Trophoblast cell (in vitro differentiated cells and primary cell): ENCODE measurements at regions not wholly inside any gene's neighbourhood (a gene's known extent, or its start where the extent isn't known, plus 50 kb on each side); places are given as distances from the start of the nearest gene placed in this dataset.

Source experiments
- DNase-seq, 2 donors: peaks; one replicate each; pipeline ENCODE4 v3.0.0-alpha.2; 2016
- H2AFZ ChIP-seq: 2 replicates; pipeline ENCODE4 v1.6.1; 2013; ENCODE audit warnings: low read length, moderate library complexity, mild to moderate bottlenecking; ENCODE audit not compliant: insufficient read depth, poor library complexity
- H2AK5ac ChIP-seq: 2 replicates; pipeline ENCODE4 v1.6.1; 2013; ENCODE audit warnings: mild to moderate bottlenecking, low read length
- H2BK120ac ChIP-seq: 2 replicates; pipeline ENCODE4 v1.6.1; 2013; ENCODE audit warnings: low read length, mild to moderate bottlenecking, moderate library complexity; ENCODE audit not compliant: insufficient read depth, poor library complexity
- H2BK12ac ChIP-seq: 2 replicates; pipeline ENCODE4 v1.6.1; 2013; ENCODE audit warnings: mild to moderate bottlenecking, low read length, moderate library complexity
- H2BK5ac ChIP-seq: 2 replicates; pipeline ENCODE4 v1.6.1; 2013; ENCODE audit warnings: low read length, low read depth, moderate library complexity, mild to moderate bottlenecking; ENCODE audit not compliant: poor library complexity
- H3K14ac ChIP-seq: 2 replicates; pipeline ENCODE4 v1.6.1; 2013; ENCODE audit warnings: mild to moderate bottlenecking, low read length
- H3K18ac ChIP-seq: 2 replicates; pipeline ENCODE4 v1.6.1; 2013; ENCODE audit warnings: mild to moderate bottlenecking, low read length
- H3K23ac ChIP-seq: 2 replicates; pipeline ENCODE4 v1.6.1; 2013; ENCODE audit warnings: low read length
- H3K27ac ChIP-seq: 2 replicates; pipeline ENCODE4 v1.5.1; 2013; ENCODE audit warnings: low read depth, mild to moderate bottlenecking, inconsistent platforms, low read length, moderate library complexity
- H3K27me3 ChIP-seq: 2 replicates; pipeline ENCODE4 v1.6.1; 2013; ENCODE audit warnings: inconsistent platforms, mild to moderate bottlenecking, low read length, moderate library complexity; ENCODE audit not compliant: insufficient read depth
- H3K36me3 ChIP-seq, 2 experiments: 1 replicate in 1 of 2; 2 replicates in 1 of 2; pipeline ENCODE4 v1.6.1; 2013; ENCODE audit warnings: low read length in 2 of 2, mild to moderate bottlenecking in 2 of 2, moderate library complexity in 1 of 2; ENCODE audit not compliant: insufficient read depth in 2 of 2, control insufficient read depth in 1 of 2
- H3K4ac ChIP-seq: 2 replicates; pipeline ENCODE4 v1.6.1; 2013; ENCODE audit warnings: low read depth, mild to moderate bottlenecking, low read length, moderate library complexity
- H3K4me1 ChIP-seq, 2 experiments: 1 replicate in 1 of 2; 2 replicates in 1 of 2; pipeline ENCODE4 v1.6.1; 2013; ENCODE audit warnings: low read length in 2 of 2, mild to moderate bottlenecking in 2 of 2, moderate library complexity in 1 of 2; ENCODE audit not compliant: insufficient read depth in 2 of 2, control insufficient read depth in 1 of 2
- H3K4me2 ChIP-seq: 2 replicates; pipeline ENCODE4 v1.6.1; 2013; ENCODE audit warnings: inconsistent platforms, mild to moderate bottlenecking, low read length, moderate library complexity
- H3K4me3 ChIP-seq: 2 replicates; pipeline ENCODE4 v1.5.1; 2013; ENCODE audit warnings: mild to moderate bottlenecking, low read depth, low read length, inconsistent platforms
- H3K79me1 ChIP-seq: one replicate; pipeline ENCODE4 v1.6.1; 2013; ENCODE audit warnings: low read length
- H3K79me2 ChIP-seq: 2 replicates; pipeline ENCODE4 v1.6.1; 2013; ENCODE audit warnings: low read length, mild to moderate bottlenecking; ENCODE audit not compliant: control insufficient read depth, insufficient read depth, poor library complexity
- H3K9ac ChIP-seq: 2 replicates; pipeline ENCODE4 v1.6.1; 2013; ENCODE audit warnings: mild to moderate bottlenecking, low read length
- H3K9me3 ChIP-seq: 2 replicates; pipeline ENCODE4 v1.6.1; 2013; ENCODE audit warnings: low read depth, mild to moderate bottlenecking, control low read depth, inconsistent platforms, low read length; ENCODE audit not compliant: insufficient read depth
- H4K12ac ChIP-seq: 2 replicates; pipeline ENCODE4 v1.6.1; 2013; ENCODE audit warnings: low read depth, mild to moderate bottlenecking, low read length, moderate library complexity
- H4K8ac ChIP-seq: 2 replicates; pipeline ENCODE4 v1.6.1; 2013; ENCODE audit warnings: low read depth, mild to moderate bottlenecking, low read length, moderate library complexity
- H4K91ac ChIP-seq: one replicate; pipeline ENCODE4 v1.6.1; 2013; ENCODE audit warnings: low read depth, mild to moderate bottlenecking, low read length, moderate library complexity
- WGBS: extraction: QIAGEN DNeasy Blood & Tissue Kit; methylation state at CpG from one replicate; pipeline ENCODE4 v1.1.7; 2013; ENCODE audit warnings: missing lambda C conversion rate; ENCODE audit not compliant: insufficient read length, insufficient coverage; ENCODE audit errors: extremely low coverage; 5-methylcytosine and 5-hydroxymethylcytosine counted together

- H3K4ac ChIP-seq: no peak overlapping the region
- H3K4me1 ChIP-seq: no peaks in the 10 kb centered on the region
- H2BK5ac ChIP-seq: no peak overlapping the region
- no peaks in the 10 kb centered on the region for H3K36me3 ChIP-seq
- DNase-seq: peak in 1 of 2 donors; percentile 13
- no peaks in the 10 kb centered on the region for H3K79me1 ChIP-seq
- no peaks in the 10 kb centered on the region for H3K79me2 ChIP-seq
- no peak overlapping the region for H3K18ac ChIP-seq
- no peak overlapping the region for H2AFZ ChIP-seq
- no peak overlapping the region for H3K4me3 ChIP-seq
- H3K27me3 ChIP-seq: no peaks in the 10 kb centered on the region
- no peak overlapping the region for H2BK12ac ChIP-seq
- no peak overlapping the region for H3K27ac ChIP-seq
- no peak overlapping the region for H4K91ac ChIP-seq
- no peak overlapping the region for H3K14ac ChIP-seq
- H4K12ac ChIP-seq: no peak overlapping the region
- H2BK120ac ChIP-seq: no peak overlapping the region
- H3K23ac ChIP-seq: no peak overlapping the region
- H3K4me2 ChIP-seq: no peak overlapping the region
- no peak overlapping the region for H2AK5ac ChIP-seq
- H3K9me3 ChIP-seq: no peaks in the 10 kb centered on the region
- no peak overlapping the region for H4K8ac ChIP-seq
- H3K9ac ChIP-seq: no peak overlapping the region
Observed at GRCh38 chrX:25131055-25131454, 115.3 kb upstream of the ARX start.

DNA sequence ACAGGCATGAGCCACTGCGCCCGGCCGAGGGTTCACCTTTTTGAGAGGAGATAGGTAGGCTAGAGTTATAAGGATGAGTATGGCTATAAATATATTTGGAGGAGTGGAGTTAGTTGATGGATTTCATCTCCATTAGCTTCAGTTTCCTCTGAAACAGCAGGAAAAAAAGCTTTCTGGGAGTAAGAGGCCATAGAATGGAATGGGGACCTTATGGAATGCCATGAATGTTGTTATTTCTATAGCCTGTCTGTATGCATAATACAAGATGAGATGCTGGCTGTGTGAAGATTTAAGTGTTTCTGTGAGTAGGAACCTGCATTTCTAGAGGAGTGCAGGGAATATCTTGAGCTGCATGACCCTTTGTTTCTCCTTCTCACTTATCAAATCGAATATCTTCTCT is 114.9 kb upstream of the ARX start:
- no peaks in the 10 kb centered on the region for H3K79me1 ChIP-seq
- no peak overlapping the region for H4K8ac ChIP-seq
- no peak overlapping the region for H2AK5ac ChIP-seq
- H3K14ac ChIP-seq: no peak overlapping the region
- H4K12ac ChIP-seq: no peak overlapping the region
- H3K79me2 ChIP-seq: no peaks in the 10 kb centered on the region
- H3K9ac ChIP-seq: no peak overlapping the region
- no peak overlapping the region for H2AFZ ChIP-seq
- no peak for DNase-seq
- no peak overlapping the region for H3K18ac ChIP-seq
- H2BK120ac ChIP-seq: no peak overlapping the region
- H2BK12ac ChIP-seq: no peak overlapping the region
- no peaks in the 10 kb centered on the region for H3K9me3 ChIP-seq
- no peak overlapping the region for H3K4me3 ChIP-seq
- no peak overlapping the region for H3K27ac ChIP-seq
- no peaks in the 10 kb centered on the region for H3K36me3 ChIP-seq
- H2BK5ac ChIP-seq: no peak overlapping the region
- no peaks in the 10 kb centered on the region for H3K27me3 ChIP-seq
- H4K91ac ChIP-seq: no peak overlapping the region
- no peak overlapping the region for H3K4me2 ChIP-seq
- no peak overlapping the region for H3K4ac ChIP-seq
- no peaks in the 10 kb centered on the region for H3K4me1 ChIP-seq
- no CpG with 5 or more reads among the region's 4 CpGs for WGBS
- H3K23ac ChIP-seq: no peak overlapping the region

- DNase-seq: no peak
- Histone ChIP-seq H3K4ac (no peak overlapping the region), H3K18ac (no peak overlapping the region), H3K27ac (no peak overlapping the region), H2BK120ac (no peak overlapping the region), H3K79me2 (no peaks in the 10 kb centered on the region), H4K12ac (no peak overlapping the region), H2AFZ (no peak overlapping the region), H3K36me3 (no peaks in the 10 kb centered on the region), H3K4me3 (no peak overlapping the region), H3K27me3 (no peaks in the 10 kb centered on the region), H3K79me1 (no peaks in the 10 kb centered on the region), H3K9ac (no peak overlapping the region), H3K9me3 (no peaks in the 10 kb centered on the region), H2BK12ac (no peak overlapping the region), H3K4me1 (no peaks in the 10 kb centered on the region), H2BK5ac (no peak overlapping the region), H3K4me2 (no peak overlapping the region), H4K8ac (no peak overlapping the region), H4K91ac (no peak overlapping the region), H3K14ac (no peak overlapping the region), H2AK5ac (no peak overlapping the region), H3K23ac (no peak overlapping the region)
- WGBS: no CpG with 5 or more reads among the region's 4 CpGs
Observed at GRCh38 chrX:25125483-25125882, 109.7 kb upstream of the ARX start.

DNA sequence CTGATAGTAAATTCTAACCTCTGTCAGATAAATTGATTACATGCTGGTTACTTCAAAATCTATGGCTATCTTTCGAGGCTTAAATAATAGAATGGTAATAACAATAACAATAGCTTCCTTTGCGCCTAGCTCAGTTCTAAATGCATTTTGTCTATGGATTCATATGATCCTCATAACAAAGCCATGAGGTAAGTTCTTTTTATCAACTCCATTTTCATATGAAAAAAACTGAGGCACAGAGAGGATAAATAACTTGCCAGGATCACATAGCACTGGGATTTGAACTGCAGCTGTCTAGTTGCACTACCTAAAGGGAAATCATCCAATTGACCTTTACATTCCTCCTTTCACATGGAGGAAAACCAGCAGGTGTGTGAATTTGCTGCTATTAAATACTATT is 108.6 kb upstream of the ARX start:
- H2BK12ac ChIP-seq: no peak overlapping the region
- H3K4ac ChIP-seq: no peak overlapping the region
- H2BK5ac ChIP-seq: no peak overlapping the region
- no peak overlapping the region for H4K12ac ChIP-seq
- H4K8ac ChIP-seq: no peak overlapping the region
- H2BK120ac ChIP-seq: no peak overlapping the region
- no peak overlapping the region for H3K4me2 ChIP-seq
- no peak overlapping the region for H2AK5ac ChIP-seq
- H3K23ac ChIP-seq: no peak overlapping the region
- no peak overlapping the region for H3K18ac ChIP-seq
- H3K9me3 ChIP-seq: no peaks in the 10 kb centered on the region
- H3K4me1 ChIP-seq: no peaks in the 10 kb centered on the region
- no CpG with 5 or more reads among the region's 2 CpGs for WGBS
- H3K9ac ChIP-seq: no peak overlapping the region
- DNase-seq: no peak
- no peak overlapping the region for H4K91ac ChIP-seq
- no peak overlapping the region for H3K27ac ChIP-seq
- H2AFZ ChIP-seq: no peak overlapping the region
- H3K27me3 ChIP-seq: no peaks in the 10 kb centered on the region
- H3K79me2 ChIP-seq: no peaks in the 10 kb centered on the region
- no peak overlapping the region for H3K4me3 ChIP-seq
- H3K36me3 ChIP-seq: no peaks in the 10 kb centered on the region
- no peaks in the 10 kb centered on the region for H3K79me1 ChIP-seq
- no peak overlapping the region for H3K14ac ChIP-seq

DNA sequence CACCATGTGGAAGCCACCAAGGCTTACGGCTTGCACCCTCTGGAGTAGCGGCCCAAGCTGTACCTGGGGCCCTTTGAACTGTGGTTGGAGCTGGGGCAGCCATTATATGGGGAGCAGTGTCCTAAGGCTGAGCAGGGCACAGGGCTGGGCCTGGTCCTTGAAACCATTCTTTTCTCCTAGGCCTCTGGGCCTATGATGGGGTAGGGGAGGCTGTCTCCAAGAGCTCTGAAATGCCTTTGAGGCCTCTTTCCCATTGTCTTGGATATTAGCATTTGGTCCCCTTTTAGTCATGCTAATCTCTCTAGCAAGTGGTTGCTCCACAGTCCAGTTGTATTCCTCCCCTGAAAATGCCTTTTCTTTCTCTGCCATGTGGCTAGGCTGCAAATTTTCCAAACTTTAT is 96.4 kb upstream of the ARX start:
- Histone ChIP-seq H4K91ac (no peak overlapping the region), H3K4ac (no peak overlapping the region), H3K27me3 (no peaks in the 10 kb centered on the region), H3K4me1 (no peaks in the 10 kb centered on the region), H2AFZ (no peak overlapping the region), H3K23ac (no peak overlapping the region), H2BK5ac (no peak overlapping the region), H2BK12ac (no peak overlapping the region), H3K4me2 (no peak overlapping the region), H3K9me3 (no peaks in the 10 kb centered on the region), H3K4me3 (no peak overlapping the region), H3K79me1 (no peaks in the 10 kb centered on the region), H3K36me3 (no peaks in the 10 kb centered on the region), H4K8ac (no peak overlapping the region), H3K18ac (no peak overlapping the region), H4K12ac (no peak overlapping the region), H2BK120ac (no peak overlapping the region), H2AK5ac (no peak overlapping the region), H3K27ac (no peak overlapping the region), H3K14ac (no peak overlapping the region), H3K9ac (no peak overlapping the region), H3K79me2 (no peaks in the 10 kb centered on the region)
- no peak for DNase-seq
- no CpG with 5 or more reads among the region's 2 CpGs for WGBS
